ENCODE measurements at regions not wholly inside any gene's neighbourhood (a gene's known extent, or its start where the extent isn't known, plus 50 kb on each side); places are given as distances from the start of the nearest gene placed in this dataset.

GRCh38 chr18:45328811-45329210 lies 286.5 kb upstream of the SLC14A2 start:
- no peak for TF ChIP-seq CTCF (IDR thresholded peaks at IDR 0.05; ENCODE audit: unreplicated experiment in 3 of 3)
- H3K27me3 Mint-ChIP-seq (ENCODE audit: low read depth): no peaks in the 10 kb centered on the region
- peak overlapping the region in 1 of 3 experiments; percentile 12 for H3K4me3 Mint-ChIP-seq
- H3K27ac Mint-ChIP-seq: peak overlapping the region; percentile 53 to 94 (median 92)
- H3K36me3 Mint-ChIP-seq (ENCODE audit: low read depth): no peaks in the 10 kb centered on the region
- no peaks in the 10 kb centered on the region for H3K9me3 Mint-ChIP-seq
- peaks cover 83% of the 10 kb centered on the region for H3K4me1 Mint-ChIP-seq

DNA sequence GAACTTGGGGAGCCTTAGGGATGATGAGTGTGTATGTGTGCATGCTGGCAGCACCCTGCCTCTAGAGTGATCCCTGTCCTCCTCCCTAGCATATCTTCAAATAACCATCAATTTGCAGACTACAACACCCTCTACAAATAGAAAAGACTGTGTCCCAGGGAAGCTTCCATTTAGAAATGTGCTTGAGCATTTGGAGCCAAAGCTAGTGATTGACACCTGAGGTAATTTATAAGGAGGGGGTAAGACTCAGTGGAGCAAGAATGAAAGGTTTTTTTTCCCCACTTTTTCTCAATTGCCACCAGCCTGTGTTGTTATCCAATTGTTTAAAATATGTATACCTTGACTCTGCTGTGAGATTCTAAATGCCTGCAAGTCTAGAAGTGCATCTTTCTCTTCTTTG lies 286.0 kb upstream of the SLC14A2 start:
- H3K27me3 Mint-ChIP-seq (ENCODE audit: low read depth): no peaks in the 10 kb centered on the region
- peak overlapping the region; percentile 53 to 94 (median 92) for H3K27ac Mint-ChIP-seq
- H3K4me3 Mint-ChIP-seq: peak overlapping the region in 1 of 3 experiments; percentile 12
- H3K4me1 Mint-ChIP-seq: peaks cover 78% of the 10 kb centered on the region
- no peak for TF ChIP-seq CTCF (IDR thresholded peaks at IDR 0.05; ENCODE audit: unreplicated experiment in 3 of 3)
- H3K9me3 Mint-ChIP-seq: no peaks in the 10 kb centered on the region
- no peaks in the 10 kb centered on the region for H3K36me3 Mint-ChIP-seq (ENCODE audit: low read depth)

DNA sequence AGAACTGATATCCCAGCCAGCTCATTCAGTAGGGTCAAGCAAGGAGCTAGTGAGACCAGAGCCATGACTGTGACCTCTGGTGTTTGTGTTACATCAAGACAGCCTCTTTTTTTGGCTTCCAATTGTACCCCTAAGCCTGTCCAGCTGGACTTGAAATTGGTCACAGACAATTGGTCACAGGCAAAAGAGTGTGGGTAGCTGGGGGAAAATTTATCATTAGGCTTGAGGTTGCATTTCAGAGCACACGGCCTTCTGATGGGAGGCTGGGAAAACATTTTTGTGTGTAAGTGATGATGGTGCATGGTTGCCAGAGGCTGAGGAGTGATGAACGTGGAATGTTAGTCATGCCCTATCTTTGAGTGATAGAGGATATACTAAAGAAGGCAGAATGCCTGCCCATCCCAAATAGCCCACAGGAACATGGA lies 285.1 kb upstream of the SLC14A2 start:
- no peaks in the 10 kb centered on the region for H3K36me3 Mint-ChIP-seq (ENCODE audit: low read depth)
- TF ChIP-seq CTCF (IDR thresholded peaks at IDR 0.05; ENCODE audit: unreplicated experiment in 3 of 3): no peak
- no peaks in the 10 kb centered on the region for H3K27me3 Mint-ChIP-seq (ENCODE audit: low read depth)
- peak overlapping the region in 1 of 3 experiments; percentile 25 for H3K4me3 Mint-ChIP-seq
- peaks cover 73% of the 10 kb centered on the region for H3K4me1 Mint-ChIP-seq
- peak overlapping the region; percentile 13 to 92 (median 81) for H3K27ac Mint-ChIP-seq
- no peaks in the 10 kb centered on the region for H3K9me3 Mint-ChIP-seq

DNA sequence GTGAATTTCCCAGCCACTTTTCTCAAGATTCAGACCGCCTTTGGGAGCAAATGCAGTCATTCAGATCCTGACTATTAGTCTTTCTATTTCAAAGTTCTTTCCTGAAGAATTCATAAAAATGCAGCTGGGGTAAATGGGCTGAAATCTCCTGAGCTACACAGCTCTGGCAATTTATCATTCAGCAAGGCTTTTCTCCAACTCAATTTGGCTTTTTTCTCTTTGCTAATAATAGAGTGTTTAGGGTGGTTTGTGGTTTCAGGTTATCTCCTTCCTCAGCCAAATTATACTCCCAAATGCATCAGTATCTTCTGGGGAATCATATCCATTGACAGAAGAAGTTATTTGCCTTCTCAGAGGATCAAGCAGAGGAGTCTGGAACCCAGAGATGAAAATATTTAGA lies 282.4 kb upstream of the SLC14A2 start:
- no peaks in the 10 kb centered on the region for H3K9me3 Mint-ChIP-seq
- peak overlapping the region; percentile 26 to 76 (median 72) for H3K27ac Mint-ChIP-seq
- H3K27me3 Mint-ChIP-seq (ENCODE audit: low read depth): no peaks in the 10 kb centered on the region
- TF ChIP-seq CTCF (IDR thresholded peaks at IDR 0.05; ENCODE audit: unreplicated experiment in 3 of 3): no peak
- no peak overlapping the region for H3K4me3 Mint-ChIP-seq
- H3K4me1 Mint-ChIP-seq: peaks cover 76% of the 10 kb centered on the region
- no peaks in the 10 kb centered on the region for H3K36me3 Mint-ChIP-seq (ENCODE audit: low read depth)

DNA sequence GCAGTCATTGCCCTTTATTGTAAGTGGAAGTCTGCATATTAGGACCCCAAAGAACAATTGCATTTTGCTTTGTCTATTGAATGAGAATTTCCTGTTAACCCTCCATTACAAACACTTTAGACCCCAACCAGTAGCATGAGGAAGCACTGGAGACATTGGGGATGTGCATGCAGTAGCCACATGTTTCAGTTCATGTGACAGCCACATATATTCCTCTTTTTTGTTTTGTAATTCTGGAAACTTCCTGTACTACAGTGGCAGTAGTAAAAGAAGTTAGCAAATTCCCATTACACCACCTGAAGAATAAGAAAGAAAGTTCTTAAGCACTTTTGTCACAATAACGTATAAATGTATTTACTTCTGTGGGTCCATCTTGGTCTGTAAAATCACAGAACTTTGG lies 281.1 kb upstream of the SLC14A2 start:
- Mint-ChIP-seq H3K27me3 (ENCODE audit: low read depth) (no peaks in the 10 kb centered on the region), H3K9me3 (no peaks in the 10 kb centered on the region), H3K36me3 (ENCODE audit: low read depth) (no peaks in the 10 kb centered on the region), H3K4me3 (no peak overlapping the region), H3K4me1 (peaks cover 64% of the 10 kb centered on the region), H3K27ac (no peak overlapping the region)
- TF ChIP-seq CTCF (IDR thresholded peaks at IDR 0.05; ENCODE audit: unreplicated experiment in 3 of 3): no peak

GRCh38 chr18:45335282-45336043 lies 279.8 kb upstream of the SLC14A2 start:
- Mint-ChIP-seq H3K4me1 (peaks cover 51% of the 10 kb centered on the region), H3K4me3 (peak overlapping the region in 1 of 3 experiments; percentile 56), H3K36me3 (ENCODE audit: low read depth) (no peaks in the 10 kb centered on the region), H3K27me3 (ENCODE audit: low read depth) (no peaks in the 10 kb centered on the region), H3K9me3 (no peaks in the 10 kb centered on the region), H3K27ac (peak overlapping the region; percentile 70 to 92 (median 74))
- no peak for TF ChIP-seq CTCF (IDR thresholded peaks at IDR 0.05; ENCODE audit: unreplicated experiment in 3 of 3)

Data from nephron (organoid).